HFFc6 (cell line): ENCODE measurements at regions not wholly inside any gene's neighbourhood (a gene's known extent, or its start where the extent isn't known, plus 50 kb on each side); places are given as distances from the start of the nearest gene placed in this dataset.

Experiments
- DNase-seq: peaks from one replicate; pipeline ENCODE4 v3.0.0-alpha.2; 2018
- H3K27ac Mint-ChIP-seq: 2 replicates; pipeline ENCODE4 v1.8.0; 2020; ENCODE audit warnings: mild to moderate bottlenecking, mixed read lengths
- H3K27me3 Mint-ChIP-seq: 2 replicates; pipeline ENCODE4 v1.8.0; 2021; ENCODE audit warnings: mild to moderate bottlenecking, moderate library complexity, mixed read lengths; ENCODE audit not compliant: insufficient read depth
- H3K36me3 Mint-ChIP-seq: 2 replicates; pipeline ENCODE4 v1.8.0; 2021; ENCODE audit warnings: low read depth, mixed read lengths
- H3K4me1 Mint-ChIP-seq: 2 replicates; pipeline ENCODE4 v1.8.0; 2020; ENCODE audit warnings: low read depth, mixed read lengths
- H3K4me3 Mint-ChIP-seq: 2 replicates; pipeline ENCODE4 v1.8.0; 2020; ENCODE audit warnings: mild to moderate bottlenecking, moderate library complexity, mixed read lengths
- H3K9me3 Mint-ChIP-seq: 2 replicates; pipeline ENCODE4 v1.8.0; 2020; ENCODE audit warnings: mild to moderate bottlenecking, mixed read lengths
- CTCF ChIP-seq: fragments of 200-600 bp; sonication (generic); IDR thresholded peaks from 2 replicates; pipeline ENCODE4 v1.5.0; 2021; ENCODE audit warnings: antibody characterized with exemption, mild to moderate bottlenecking

DNA sequence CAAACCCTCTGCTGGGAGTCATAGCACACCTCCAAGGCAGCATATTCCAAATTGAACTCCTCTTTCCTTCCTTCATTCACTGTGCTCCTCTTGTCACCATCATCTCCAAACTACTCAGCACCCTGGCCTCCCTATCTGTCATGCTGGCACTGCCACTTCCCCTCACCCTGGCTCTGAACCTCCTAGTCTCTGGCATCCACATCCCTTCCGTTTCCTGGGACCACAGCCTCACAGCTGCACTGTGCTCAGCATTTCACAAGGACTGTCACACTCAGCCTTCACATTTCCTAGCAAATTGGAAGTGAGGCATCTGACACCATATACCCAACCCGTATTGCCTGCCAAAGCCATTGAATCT, 124.7 kb downstream of the WDR11 start:
- H3K9me3 Mint-ChIP-seq, result peaks cover 29% of the 10 kb centered on the region
- H3K4me1 Mint-ChIP-seq, result no peaks in the 10 kb centered on the region
- no peaks in the 10 kb centered on the region; the same call in 1 of the 2 replicates for H3K27me3 Mint-ChIP-seq
- TF ChIP-seq CTCF, result no peak
- H3K4me3 Mint-ChIP-seq, result no peak overlapping the region
- H3K27ac Mint-ChIP-seq, result no peak overlapping the region
- H3K36me3 Mint-ChIP-seq, result no peaks in the 10 kb centered on the region
- DNase-seq, result no peak

GRCh38 chr10:120977897-120978296, 126.7 kb downstream of the WDR11 start:
- Mint-ChIP-seq H3K9me3 (peaks cover 29% of the 10 kb centered on the region), H3K4me3 (no peak overlapping the region), H3K27ac (no peak overlapping the region), H3K4me1 (no peaks in the 10 kb centered on the region), H3K36me3 (no peaks in the 10 kb centered on the region), H3K27me3 (peaks cover 2% of the 10 kb centered on the region)
- no peak for TF ChIP-seq CTCF
- no peak for DNase-seq

DNA sequence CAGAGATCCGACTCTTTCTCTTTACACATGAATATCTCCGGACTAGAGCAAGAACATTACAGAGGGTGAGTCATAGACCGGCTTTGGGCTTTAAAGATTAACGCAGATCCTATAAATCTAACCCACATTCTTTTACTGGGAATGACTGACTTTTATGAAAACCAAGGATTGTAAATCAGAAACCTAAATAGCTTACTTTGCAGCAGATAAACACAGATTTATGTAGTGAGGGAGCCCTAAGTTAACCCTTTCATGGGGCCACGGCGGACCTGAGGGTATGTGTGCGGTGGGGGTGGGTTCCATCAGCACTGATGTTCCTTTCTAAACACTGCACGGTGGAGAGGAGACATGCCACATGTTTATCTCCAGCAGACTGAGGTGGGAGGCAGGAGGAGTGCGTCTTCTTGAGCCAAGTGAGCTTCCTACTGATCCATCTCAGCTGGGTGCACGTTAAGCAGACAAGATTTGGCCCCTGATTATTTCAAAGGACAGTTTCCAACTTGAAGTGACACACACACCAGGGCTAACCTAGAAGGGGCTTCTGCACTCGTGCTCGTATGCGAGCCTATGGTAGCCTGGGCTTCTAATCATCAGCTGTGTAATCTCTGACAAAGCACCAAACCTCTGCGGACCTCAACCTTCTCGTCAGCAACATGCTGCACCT, 127.6 kb downstream of the WDR11 start:
- DNase-seq, result peak; percentile 12
- Mint-ChIP-seq H3K36me3 (no peaks in the 10 kb centered on the region), H3K9me3 (peaks cover 25% of the 10 kb centered on the region), H3K27ac (no peak overlapping the region), H3K4me3 (no peak overlapping the region), H3K4me1 (no peaks in the 10 kb centered on the region), H3K27me3 (peaks cover 2% of the 10 kb centered on the region)
- TF ChIP-seq CTCF, result no peak

DNA sequence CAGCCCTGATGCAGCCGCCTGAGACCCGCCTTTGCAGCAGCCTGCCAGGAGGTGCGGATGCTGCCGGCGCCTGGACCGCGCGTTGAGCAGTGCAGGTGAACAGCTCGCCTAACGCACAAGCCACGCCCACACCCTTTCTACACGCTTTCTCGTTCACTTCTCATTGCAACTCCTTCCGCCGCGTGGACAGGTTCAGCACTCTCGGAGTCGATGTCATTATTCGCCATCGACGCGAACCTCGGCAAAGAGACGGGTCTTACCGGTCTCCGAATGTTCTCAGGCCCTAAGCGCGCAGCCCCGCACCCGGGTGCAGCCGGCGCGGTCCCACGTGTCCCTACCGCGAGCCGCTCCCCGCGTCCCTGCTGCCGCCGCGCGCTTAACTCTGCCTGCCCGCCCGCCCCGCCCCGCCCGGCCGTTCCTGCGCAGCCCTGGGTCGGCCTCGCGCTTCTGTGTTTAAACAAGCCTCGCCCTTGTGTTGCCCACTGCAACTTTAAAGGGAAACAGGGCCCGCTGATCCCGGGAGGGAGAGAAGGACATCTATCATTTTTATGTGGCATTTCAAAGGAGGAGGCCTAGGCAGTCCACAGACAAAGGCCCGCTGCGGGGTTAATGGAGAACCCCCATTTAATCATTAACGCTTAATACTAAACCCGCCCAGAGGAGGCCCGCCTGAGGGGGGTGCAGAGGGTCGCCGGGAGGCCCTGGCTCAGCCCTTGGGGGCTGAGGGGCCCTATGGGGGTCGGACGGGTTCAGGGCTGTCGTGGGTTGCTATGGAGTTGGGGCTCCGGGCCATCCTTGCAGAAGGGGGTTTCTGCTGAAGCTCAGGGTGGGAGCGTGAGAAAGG, 128.5 kb downstream of the WDR11 start:
- no peaks in the 10 kb centered on the region for H3K36me3 Mint-ChIP-seq
- DNase-seq, result no peak
- H3K4me1 Mint-ChIP-seq, result no peaks in the 10 kb centered on the region
- H3K27me3 Mint-ChIP-seq, result peaks cover 2% of the 10 kb centered on the region
- H3K9me3 Mint-ChIP-seq, result peaks cover 16% of the 10 kb centered on the region
- TF ChIP-seq CTCF, result no peak
- H3K4me3 Mint-ChIP-seq, result no peak overlapping the region
- H3K27ac Mint-ChIP-seq, result no peak overlapping the region

DNA sequence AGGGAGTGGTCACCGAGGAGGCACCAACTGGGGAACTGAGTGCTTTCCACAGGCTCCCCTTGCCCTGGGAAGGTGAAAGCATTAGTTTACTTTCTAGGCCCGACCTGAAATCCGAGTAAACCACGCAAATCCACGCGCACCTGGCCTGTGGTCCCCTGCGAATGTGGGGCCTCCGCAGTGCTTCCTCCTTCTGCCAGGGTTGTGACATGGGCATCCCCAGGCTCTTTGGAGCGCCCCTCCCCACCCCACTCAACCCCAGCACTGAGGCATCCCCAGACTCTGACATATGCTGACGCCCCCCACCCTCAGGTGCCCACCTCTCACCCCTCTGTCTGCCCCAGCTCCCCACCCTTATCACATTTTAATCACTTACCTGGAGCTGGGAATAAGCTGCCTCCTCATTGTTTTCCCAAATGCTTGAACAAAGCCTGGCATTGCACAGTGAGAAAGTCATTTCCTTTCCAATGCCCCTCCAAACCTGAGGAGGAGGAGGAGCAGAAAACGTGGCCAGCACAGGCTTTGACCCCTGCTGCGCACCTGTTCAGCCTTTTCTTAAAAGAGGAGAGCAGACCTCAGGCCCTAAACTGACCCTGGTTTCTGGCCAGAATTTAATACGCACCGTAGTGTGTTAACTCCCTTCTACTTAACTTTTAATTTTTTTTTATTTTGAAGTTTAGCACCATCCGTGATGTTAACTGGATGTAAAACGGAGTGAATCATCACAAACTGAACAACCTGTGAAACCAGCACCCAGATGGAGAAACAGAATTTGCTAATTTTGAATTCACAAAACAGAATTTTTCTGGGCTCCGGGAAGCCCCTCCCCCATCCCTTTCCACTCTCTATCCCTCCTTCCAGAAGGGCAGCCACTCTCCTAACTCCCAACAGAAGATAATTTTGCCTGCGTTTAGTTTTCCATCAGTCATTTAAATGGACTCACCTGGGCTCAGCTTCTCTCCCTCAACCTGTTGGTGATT, 129.4 kb downstream of the WDR11 start:
- no peak overlapping the region for H3K27ac Mint-ChIP-seq
- no peak for TF ChIP-seq CTCF
- DNase-seq, result no peak
- no peaks in the 10 kb centered on the region for H3K36me3 Mint-ChIP-seq
- no peaks in the 10 kb centered on the region for H3K4me1 Mint-ChIP-seq
- peaks cover 18% of the 10 kb centered on the region for H3K9me3 Mint-ChIP-seq
- peaks cover 2% of the 10 kb centered on the region for H3K27me3 Mint-ChIP-seq
- H3K4me3 Mint-ChIP-seq, result no peak overlapping the region
